ENCODE measurements at regions not wholly inside any gene's neighbourhood (a gene's known extent, or its start where the extent isn't known, plus 50 kb on each side); places are given as distances from the start of the nearest gene placed in this dataset.

GRCh38 chr12:130218682-130219081 is 56.4 kb downstream of the FZD10 start:
- TF ChIP-seq POLR2A (IDR thresholded peaks at IDR 0.05) = no peak
- TF ChIP-seq, protein P1, sequence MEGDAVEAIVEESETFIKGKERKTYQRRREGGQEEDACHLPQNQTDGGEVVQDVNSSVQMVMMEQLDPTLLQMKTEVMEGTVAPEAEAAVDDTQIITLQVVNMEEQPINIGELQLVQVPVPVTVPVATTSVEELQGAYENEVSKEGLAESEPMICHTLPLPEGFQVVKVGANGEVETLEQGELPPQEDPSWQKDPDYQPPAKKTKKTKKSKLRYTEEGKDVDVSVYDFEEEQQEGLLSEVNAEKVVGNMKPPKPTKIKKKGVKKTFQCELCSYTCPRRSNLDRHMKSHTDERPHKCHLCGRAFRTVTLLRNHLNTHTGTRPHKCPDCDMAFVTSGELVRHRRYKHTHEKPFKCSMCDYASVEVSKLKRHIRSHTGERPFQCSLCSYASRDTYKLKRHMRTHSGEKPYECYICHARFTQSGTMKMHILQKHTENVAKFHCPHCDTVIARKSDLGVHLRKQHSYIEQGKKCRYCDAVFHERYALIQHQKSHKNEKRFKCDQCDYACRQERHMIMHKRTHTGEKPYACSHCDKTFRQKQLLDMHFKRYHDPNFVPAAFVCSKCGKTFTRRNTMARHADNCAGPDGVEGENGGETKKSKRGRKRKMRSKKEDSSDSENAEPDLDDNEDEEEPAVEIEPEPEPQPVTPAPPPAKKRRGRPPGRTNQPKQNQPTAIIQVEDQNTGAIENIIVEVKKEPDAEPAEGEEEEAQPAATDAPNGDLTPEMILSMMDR (IDR thresholded peaks at IDR 0.05) = no peak
